AG09309 (cell line): ENCODE measurements at regions not wholly inside any gene's neighbourhood (a gene's known extent, or its start where the extent isn't known, plus 50 kb on each side); places are given as distances from the start of the nearest gene placed in this dataset.
A peak's percentile ranks its signal among the peaks of the same experiment; 100 is the strongest.

Source experiments
- DNase-seq: peaks from one replicate; pipeline ENCODE4 v3.0.0-alpha.2; 2010; ENCODE audit warnings: low read depth
- H3K4me3 ChIP-seq: 2 replicates; pipeline ENCODE4 v1.5.1; 2011; ENCODE audit warnings: mild to moderate bottlenecking, low read depth, low read length, moderate library complexity; ENCODE audit not compliant: control insufficient read depth
- TF ChIP-seq, protein P1 (sequence below): IDR thresholded peaks from 2 replicates; pipeline ENCODE4 v1.5.1; 2011; ENCODE audit warnings: mild to moderate bottlenecking, low read depth, low read length, inconsistent platforms; ENCODE audit not compliant: insufficient read depth, control insufficient read depth; ENCODE audit errors: missing control alignments

DNA sequence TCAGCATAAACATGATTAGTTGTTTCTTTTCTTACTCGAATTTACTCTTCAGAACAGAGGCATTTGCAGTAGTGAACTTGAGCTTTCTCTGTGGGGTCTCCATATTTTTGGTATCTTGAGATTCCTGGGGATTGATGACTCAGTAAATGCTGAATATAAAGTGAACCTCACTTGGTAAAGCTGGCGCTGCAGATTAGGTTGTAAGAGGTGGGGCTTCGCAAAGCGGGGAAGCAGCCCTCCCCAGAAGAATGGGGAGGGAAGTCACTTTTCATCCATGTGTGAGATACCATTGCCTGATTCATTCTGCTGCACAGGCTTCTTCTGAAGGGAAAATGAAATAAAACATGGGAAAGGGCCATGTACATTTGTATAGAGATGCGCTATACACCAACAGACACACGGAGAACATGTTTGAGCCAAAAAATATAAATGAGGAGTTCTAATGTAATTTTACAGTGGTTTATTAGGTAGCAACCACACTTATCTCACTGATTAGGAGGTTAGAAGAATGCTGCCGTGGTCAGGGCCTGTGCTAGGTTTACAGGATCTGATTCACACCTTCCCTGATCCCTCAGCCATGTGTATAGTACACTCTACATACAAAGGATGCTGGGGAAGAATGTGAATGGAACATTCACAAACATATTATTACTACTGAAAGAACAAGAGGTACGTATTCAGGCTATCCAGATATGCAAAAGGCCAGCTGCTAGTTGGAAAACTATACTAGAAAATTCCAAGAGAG, 63.5 kb downstream of the DNTTIP2 start:
- no peak overlapping the region for H3K4me3 ChIP-seq
- DNase-seq: no peak
- TF ChIP-seq, protein P1, sequence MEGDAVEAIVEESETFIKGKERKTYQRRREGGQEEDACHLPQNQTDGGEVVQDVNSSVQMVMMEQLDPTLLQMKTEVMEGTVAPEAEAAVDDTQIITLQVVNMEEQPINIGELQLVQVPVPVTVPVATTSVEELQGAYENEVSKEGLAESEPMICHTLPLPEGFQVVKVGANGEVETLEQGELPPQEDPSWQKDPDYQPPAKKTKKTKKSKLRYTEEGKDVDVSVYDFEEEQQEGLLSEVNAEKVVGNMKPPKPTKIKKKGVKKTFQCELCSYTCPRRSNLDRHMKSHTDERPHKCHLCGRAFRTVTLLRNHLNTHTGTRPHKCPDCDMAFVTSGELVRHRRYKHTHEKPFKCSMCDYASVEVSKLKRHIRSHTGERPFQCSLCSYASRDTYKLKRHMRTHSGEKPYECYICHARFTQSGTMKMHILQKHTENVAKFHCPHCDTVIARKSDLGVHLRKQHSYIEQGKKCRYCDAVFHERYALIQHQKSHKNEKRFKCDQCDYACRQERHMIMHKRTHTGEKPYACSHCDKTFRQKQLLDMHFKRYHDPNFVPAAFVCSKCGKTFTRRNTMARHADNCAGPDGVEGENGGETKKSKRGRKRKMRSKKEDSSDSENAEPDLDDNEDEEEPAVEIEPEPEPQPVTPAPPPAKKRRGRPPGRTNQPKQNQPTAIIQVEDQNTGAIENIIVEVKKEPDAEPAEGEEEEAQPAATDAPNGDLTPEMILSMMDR: no peak

DNA sequence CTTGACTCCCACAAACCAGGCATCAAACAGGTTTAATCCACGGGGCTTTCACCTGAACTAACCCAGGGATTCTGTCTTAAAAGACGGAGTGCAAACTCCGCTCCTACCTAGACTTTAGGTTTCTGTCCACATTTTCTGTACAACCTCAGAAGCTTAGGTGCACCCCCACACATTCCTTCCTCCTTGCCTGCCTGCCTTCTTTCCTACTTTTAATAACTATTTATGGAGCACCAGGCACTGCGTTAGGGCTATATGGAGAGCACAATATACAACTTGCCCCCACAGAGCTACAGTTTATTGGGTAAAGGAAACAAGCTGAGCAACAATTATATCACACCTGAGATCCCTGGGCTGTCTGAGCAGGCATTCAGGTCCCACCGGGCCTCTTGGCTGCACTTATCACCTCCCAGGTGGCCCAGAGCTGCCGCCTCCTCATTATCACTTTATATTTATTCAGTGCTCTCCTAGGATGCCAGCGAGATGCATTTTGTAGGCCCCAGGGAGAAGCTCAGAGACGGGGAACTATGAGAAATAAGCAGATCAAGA, 64.1 kb downstream of the DNTTIP2 start:
- DNase-seq: no peak

GRCh38 chr1:93814059-93814794, 64.8 kb downstream of the DNTTIP2 start:
- TF ChIP-seq, protein P1: peak; percentile 99
- DNase-seq: peak; percentile 54
- no peak overlapping the region for H3K4me3 ChIP-seq

More for the DNA sequence above, 64.1 kb downstream of the DNTTIP2 start:
- TF ChIP-seq, protein P1: no peak
- no peak overlapping the region for H3K4me3 ChIP-seq

DNA sequence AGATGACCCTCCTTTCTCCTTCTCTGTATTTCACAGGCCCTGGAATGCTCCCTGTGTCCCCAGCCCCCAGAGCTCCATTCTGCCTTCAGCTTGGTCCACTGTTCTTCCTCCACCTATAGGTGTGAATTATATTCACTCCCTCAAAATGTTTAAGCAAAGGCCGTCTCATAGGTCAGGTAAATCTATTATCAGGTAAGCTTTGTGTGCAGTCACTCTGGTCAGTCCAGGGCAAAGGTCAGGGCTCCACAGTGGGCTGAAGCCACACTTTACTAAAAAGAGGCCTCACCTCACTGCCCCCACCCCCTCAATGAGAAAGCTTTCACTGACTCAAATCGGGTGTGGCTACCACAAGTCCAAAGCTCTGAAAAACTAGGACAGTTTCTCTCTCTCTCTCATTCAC, 65.9 kb downstream of the DNTTIP2 start:
- TF ChIP-seq, protein P1: no peak
- no peak for DNase-seq
- H3K4me3 ChIP-seq: no peak overlapping the region

GRCh38 chr1:93811326-93812065, 67.5 kb downstream of the DNTTIP2 start:
- TF ChIP-seq, protein P1: no peak
- no peak overlapping the region for H3K4me3 ChIP-seq
- DNase-seq: peak; percentile 50

GRCh38 chr1:93810316-93810715, 68.7 kb downstream of the DNTTIP2 start:
- peak; percentile 14 for DNase-seq
- TF ChIP-seq, protein P1: no peak
- no peak overlapping the region for H3K4me3 ChIP-seq
